ENCODE measurements at regions not wholly inside any gene's neighbourhood (a gene's known extent, or its start where the extent isn't known, plus 50 kb on each side); places are given as distances from the start of the nearest gene placed in this dataset.

- no CpG with 5 or more reads among the region's 2 CpGs for WGBS, 2 experiments (ENCODE audit: insufficient coverage in 2 of 2)
- Histone ChIP-seq H3K36me3 (ENCODE audit: control insufficient read depth, insufficient read depth, low read length) (no peaks in the 10 kb centered on the region), H3K4me1 (ENCODE audit: control insufficient read depth, insufficient read depth, low read length, poor library complexity, severe bottlenecking) (no peaks in the 10 kb centered on the region), H3K27ac (ENCODE audit: low read depth, low read length, severe bottlenecking) (no peak overlapping the region), H3K9me3 (ENCODE audit: control insufficient read depth, low read length) (no peaks in the 10 kb centered on the region), H3K4me3 (ENCODE audit: extremely low read depth, insufficient read depth, low read length, poor library complexity, severe bottlenecking) (no peak overlapping the region)
Observed at GRCh38 chr14:29205658-29206057, 439.1 kb downstream of the FOXG1 start.

DNA sequence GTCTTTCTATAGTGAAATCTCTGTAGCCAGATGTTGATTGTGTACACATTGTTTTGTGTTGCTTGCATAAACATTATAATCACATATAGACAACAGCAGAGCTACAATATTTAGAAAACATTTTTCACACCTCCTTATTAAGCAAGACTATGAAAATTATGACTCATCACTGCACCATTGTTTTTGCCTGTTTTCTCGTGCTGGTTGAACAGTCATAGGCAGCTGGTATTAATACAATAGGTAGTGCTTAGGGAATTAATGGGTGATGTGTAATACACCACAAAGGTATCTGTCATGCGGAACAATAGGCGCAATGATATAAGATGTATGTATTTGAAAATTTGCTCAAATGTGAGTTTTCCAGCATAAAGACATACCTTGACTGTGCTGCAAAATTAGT is 449.3 kb downstream of the FOXG1 start:
- Histone ChIP-seq H3K4me1 (ENCODE audit: control insufficient read depth, insufficient read depth, low read length, poor library complexity, severe bottlenecking) (no peaks in the 10 kb centered on the region), H3K4me3 (ENCODE audit: extremely low read depth, insufficient read depth, low read length, poor library complexity, severe bottlenecking) (no peak overlapping the region), H3K9me3 (ENCODE audit: control insufficient read depth, low read length) (no peaks in the 10 kb centered on the region), H3K36me3 (ENCODE audit: control insufficient read depth, insufficient read depth, low read length) (no peaks in the 10 kb centered on the region), H3K27ac (ENCODE audit: low read depth, low read length, severe bottlenecking) (no peak overlapping the region)
- 96% methylated on average over 2 of the region's 3 CpGs; no CpG with 5 or more reads in 1 of the 2 experiments for WGBS, 2 experiments (ENCODE audit: insufficient coverage in 2 of 2)

- WGBS, 2 experiments (ENCODE audit: insufficient coverage in 2 of 2), result 70 to 80% methylated on average over 1 to 6 of the region's 9 CpGs
- H3K36me3 ChIP-seq (ENCODE audit: control insufficient read depth, insufficient read depth, low read length), result no peaks in the 10 kb centered on the region
- H3K27ac ChIP-seq (ENCODE audit: low read depth, low read length, severe bottlenecking), result no peak overlapping the region
- no peaks in the 10 kb centered on the region for H3K9me3 ChIP-seq (ENCODE audit: control insufficient read depth, low read length)
- H3K4me1 ChIP-seq (ENCODE audit: control insufficient read depth, insufficient read depth, low read length, poor library complexity, severe bottlenecking), result no peaks in the 10 kb centered on the region
- H3K4me3 ChIP-seq (ENCODE audit: extremely low read depth, insufficient read depth, low read length, poor library complexity, severe bottlenecking), result no peak overlapping the region
Observed at GRCh38 chr14:29216268-29217232, 450.0 kb downstream of the FOXG1 start.

GRCh38 chr14:29217813-29218450 is 451.3 kb downstream of the FOXG1 start:
- 73% methylated on average over 1 to 2 of the region's 5 CpGs for WGBS, 2 experiments (ENCODE audit: insufficient coverage in 2 of 2)
- Histone ChIP-seq H3K4me1 (ENCODE audit: control insufficient read depth, insufficient read depth, low read length, poor library complexity, severe bottlenecking) (no peaks in the 10 kb centered on the region), H3K4me3 (ENCODE audit: extremely low read depth, insufficient read depth, low read length, poor library complexity, severe bottlenecking) (no peak overlapping the region), H3K9me3 (ENCODE audit: control insufficient read depth, low read length) (no peaks in the 10 kb centered on the region), H3K27ac (ENCODE audit: low read depth, low read length, severe bottlenecking) (no peak overlapping the region), H3K36me3 (ENCODE audit: control insufficient read depth, insufficient read depth, low read length) (no peaks in the 10 kb centered on the region)

DNA sequence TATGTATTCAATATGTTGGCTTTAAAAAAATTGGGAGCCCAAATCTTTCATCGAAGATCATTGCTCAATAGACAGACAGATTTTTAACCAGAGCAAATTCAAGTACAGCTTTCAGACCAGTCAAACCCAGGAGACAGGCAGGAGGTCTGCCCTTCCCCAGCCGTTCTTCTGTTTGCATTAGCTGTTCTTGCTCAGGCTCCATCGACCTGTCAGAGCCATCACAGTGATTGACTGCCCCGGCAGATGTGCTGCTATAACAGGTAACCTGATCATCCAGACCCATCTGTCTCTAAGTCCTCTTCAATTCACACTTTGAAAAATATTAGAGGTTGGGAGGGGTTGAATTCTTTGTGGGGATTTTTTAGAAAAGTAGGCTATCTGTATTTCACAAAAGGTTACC is 453.5 kb downstream of the FOXG1 start:
- no peaks in the 10 kb centered on the region for H3K4me1 ChIP-seq (ENCODE audit: control insufficient read depth, insufficient read depth, low read length, poor library complexity, severe bottlenecking)
- no peaks in the 10 kb centered on the region for H3K9me3 ChIP-seq (ENCODE audit: control insufficient read depth, low read length)
- no peaks in the 10 kb centered on the region for H3K36me3 ChIP-seq (ENCODE audit: control insufficient read depth, insufficient read depth, low read length)
- no peak overlapping the region for H3K4me3 ChIP-seq (ENCODE audit: extremely low read depth, insufficient read depth, low read length, poor library complexity, severe bottlenecking)
- no peak overlapping the region for H3K27ac ChIP-seq (ENCODE audit: low read depth, low read length, severe bottlenecking)
- 44 to 66% methylated on average over 3 of the region's 4 CpGs for WGBS, 2 experiments (ENCODE audit: insufficient coverage in 2 of 2)

DNA sequence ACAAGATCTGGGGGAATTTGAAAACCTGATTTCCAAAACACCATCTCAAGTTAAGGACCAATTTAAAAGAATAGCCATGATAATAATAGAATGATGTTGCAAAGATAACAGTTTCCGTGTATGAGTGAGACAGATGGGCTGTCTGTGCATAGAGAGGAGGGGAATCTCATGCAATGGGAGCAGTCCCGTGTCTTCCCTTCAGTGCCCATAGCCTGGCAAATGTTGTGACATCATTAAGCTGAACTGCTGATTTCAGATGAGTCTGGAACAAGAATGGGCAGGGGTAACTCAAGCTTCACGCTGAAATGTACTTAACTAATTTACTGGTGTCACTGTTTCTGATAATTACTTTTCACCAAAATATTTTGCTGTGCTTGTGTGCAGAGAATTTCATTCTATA is 454.0 kb downstream of the FOXG1 start:
- no peaks in the 10 kb centered on the region for H3K4me1 ChIP-seq (ENCODE audit: control insufficient read depth, insufficient read depth, low read length, poor library complexity, severe bottlenecking)
- 82 to 90% methylated on average over 2 to 3 of the region's 3 CpGs for WGBS, 2 experiments (ENCODE audit: insufficient coverage in 2 of 2)
- H3K4me3 ChIP-seq (ENCODE audit: extremely low read depth, insufficient read depth, low read length, poor library complexity, severe bottlenecking), result no peak overlapping the region
- no peaks in the 10 kb centered on the region for H3K36me3 ChIP-seq (ENCODE audit: control insufficient read depth, insufficient read depth, low read length)
- no peak overlapping the region for H3K27ac ChIP-seq (ENCODE audit: low read depth, low read length, severe bottlenecking)
- no peaks in the 10 kb centered on the region for H3K9me3 ChIP-seq (ENCODE audit: control insufficient read depth, low read length)

- Histone ChIP-seq H3K27ac (ENCODE audit: low read depth, low read length, severe bottlenecking) (no peak overlapping the region), H3K9me3 (ENCODE audit: control insufficient read depth, low read length) (no peaks in the 10 kb centered on the region), H3K4me1 (ENCODE audit: control insufficient read depth, insufficient read depth, low read length, poor library complexity, severe bottlenecking) (no peaks in the 10 kb centered on the region), H3K4me3 (ENCODE audit: extremely low read depth, insufficient read depth, low read length, poor library complexity, severe bottlenecking) (no peak overlapping the region), H3K36me3 (ENCODE audit: control insufficient read depth, insufficient read depth, low read length) (no peaks in the 10 kb centered on the region)
- WGBS, 2 experiments (ENCODE audit: insufficient coverage in 2 of 2), result no CpG with 5 or more reads among the region's 1 CpG
Observed at GRCh38 chr14:29222006-29222405, 455.4 kb downstream of the FOXG1 start.

DNA sequence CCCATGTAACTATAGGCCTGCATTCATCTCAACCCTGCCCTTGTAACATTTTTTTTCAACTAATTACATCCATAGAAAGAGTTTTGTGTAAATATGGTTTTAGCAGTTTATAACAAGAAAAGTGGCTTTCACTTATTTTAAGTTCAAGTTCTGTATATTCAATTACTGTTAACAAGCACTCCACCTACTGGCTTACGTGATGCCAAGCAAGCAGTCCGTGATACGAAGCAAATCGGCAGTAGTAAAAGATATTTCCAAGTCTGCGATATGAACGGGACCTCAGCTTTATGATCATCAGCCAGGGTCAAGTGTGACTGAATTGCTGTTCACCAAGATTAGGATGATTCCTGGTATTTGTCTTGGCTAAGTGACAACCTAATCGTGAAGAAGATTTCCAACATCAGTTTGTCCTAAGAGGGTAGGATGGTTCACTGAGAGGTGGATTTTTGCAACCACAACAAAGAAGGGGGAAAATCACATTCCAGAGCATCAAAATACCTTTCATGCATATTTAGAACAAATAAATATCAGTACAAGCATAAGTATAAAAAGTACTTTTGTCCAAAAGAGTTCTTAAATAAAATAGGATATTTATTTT is 456.2 kb downstream of the FOXG1 start:
- no peaks in the 10 kb centered on the region for H3K36me3 ChIP-seq (ENCODE audit: control insufficient read depth, insufficient read depth, low read length)
- H3K27ac ChIP-seq (ENCODE audit: low read depth, low read length, severe bottlenecking), result no peak overlapping the region
- no peaks in the 10 kb centered on the region for H3K9me3 ChIP-seq (ENCODE audit: control insufficient read depth, low read length)
- H3K4me1 ChIP-seq (ENCODE audit: control insufficient read depth, insufficient read depth, low read length, poor library complexity, severe bottlenecking), result no peaks in the 10 kb centered on the region
- WGBS, 2 experiments (ENCODE audit: insufficient coverage in 2 of 2), result 28 to 30% methylated on average over 5 to 6 of the region's 7 CpGs
- H3K4me3 ChIP-seq (ENCODE audit: extremely low read depth, insufficient read depth, low read length, poor library complexity, severe bottlenecking), result no peak overlapping the region

DNA sequence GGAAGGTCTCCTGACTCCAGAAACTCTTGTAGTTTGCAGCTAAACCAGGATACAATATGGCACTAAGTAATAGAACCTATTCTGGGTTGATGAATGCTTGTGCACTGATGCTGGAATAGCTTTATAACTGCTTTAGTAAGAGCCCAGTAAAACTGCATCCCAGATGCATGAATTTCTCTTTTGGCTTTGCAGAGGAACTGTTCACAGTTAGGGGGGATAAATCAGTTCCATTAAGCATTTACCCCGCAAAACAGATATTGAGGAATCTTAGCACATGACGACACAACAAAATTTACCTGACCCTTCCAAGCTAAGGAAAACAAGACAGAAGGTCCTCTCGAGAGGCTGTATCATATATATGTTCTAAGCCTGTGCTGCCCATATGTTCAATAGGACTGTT is 457.4 kb downstream of the FOXG1 start:
- no peaks in the 10 kb centered on the region for H3K4me1 ChIP-seq (ENCODE audit: control insufficient read depth, insufficient read depth, low read length, poor library complexity, severe bottlenecking)
- no CpG with 5 or more reads among the region's 3 CpGs for WGBS, 2 experiments (ENCODE audit: insufficient coverage in 2 of 2)
- H3K36me3 ChIP-seq (ENCODE audit: control insufficient read depth, insufficient read depth, low read length), result no peaks in the 10 kb centered on the region
- H3K27ac ChIP-seq (ENCODE audit: low read depth, low read length, severe bottlenecking), result no peak overlapping the region
- no peak overlapping the region for H3K4me3 ChIP-seq (ENCODE audit: extremely low read depth, insufficient read depth, low read length, poor library complexity, severe bottlenecking)
- H3K9me3 ChIP-seq (ENCODE audit: control insufficient read depth, low read length), result no peaks in the 10 kb centered on the region

DNA sequence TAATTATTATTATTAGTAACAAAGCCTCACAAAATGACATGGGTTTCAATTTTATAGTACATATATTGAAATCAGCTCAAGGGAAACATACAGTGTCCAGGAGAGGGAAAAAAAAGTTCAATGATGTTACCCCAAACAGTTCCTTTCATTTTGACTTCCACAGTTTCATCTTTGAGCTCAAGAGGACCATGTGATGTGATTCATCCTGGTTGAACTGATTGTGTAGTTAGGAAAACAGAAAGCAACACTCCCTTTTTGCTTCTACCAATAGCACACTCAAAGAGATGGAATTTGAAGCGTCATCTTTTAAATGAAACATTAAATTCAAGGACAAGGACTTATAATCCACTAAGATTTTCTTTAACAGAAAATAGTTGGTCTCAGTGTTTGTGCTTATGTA is 461.0 kb downstream of the FOXG1 start:
- Histone ChIP-seq H3K27ac (ENCODE audit: low read depth, low read length, severe bottlenecking) (no peak overlapping the region), H3K4me3 (ENCODE audit: extremely low read depth, insufficient read depth, low read length, poor library complexity, severe bottlenecking) (no peak overlapping the region), H3K36me3 (ENCODE audit: control insufficient read depth, insufficient read depth, low read length) (no peaks in the 10 kb centered on the region), H3K9me3 (ENCODE audit: control insufficient read depth, low read length) (no peaks in the 10 kb centered on the region), H3K4me1 (ENCODE audit: control insufficient read depth, insufficient read depth, low read length, poor library complexity, severe bottlenecking) (no peaks in the 10 kb centered on the region)
- no CpG with 5 or more reads among the region's 1 CpG for WGBS, 2 experiments (ENCODE audit: insufficient coverage in 2 of 2)

Measured in mesodermal cell (in vitro differentiated cells).